GM18499 (cell line): ENCODE measurements at regions not wholly inside any gene's neighbourhood (a gene's known extent, or its start where the extent isn't known, plus 50 kb on each side); places are given as distances from the start of the nearest gene placed in this dataset.

Experiments used
- ATAC-seq: cut with Tn5 transposase; IDR thresholded peaks from one replicate; pipeline ENCODE4 v1.9.1; 2021; ENCODE audit warnings: moderate number of reproducible peaks; ENCODE audit not compliant: insufficient read depth, unreplicated experiment

DNA sequence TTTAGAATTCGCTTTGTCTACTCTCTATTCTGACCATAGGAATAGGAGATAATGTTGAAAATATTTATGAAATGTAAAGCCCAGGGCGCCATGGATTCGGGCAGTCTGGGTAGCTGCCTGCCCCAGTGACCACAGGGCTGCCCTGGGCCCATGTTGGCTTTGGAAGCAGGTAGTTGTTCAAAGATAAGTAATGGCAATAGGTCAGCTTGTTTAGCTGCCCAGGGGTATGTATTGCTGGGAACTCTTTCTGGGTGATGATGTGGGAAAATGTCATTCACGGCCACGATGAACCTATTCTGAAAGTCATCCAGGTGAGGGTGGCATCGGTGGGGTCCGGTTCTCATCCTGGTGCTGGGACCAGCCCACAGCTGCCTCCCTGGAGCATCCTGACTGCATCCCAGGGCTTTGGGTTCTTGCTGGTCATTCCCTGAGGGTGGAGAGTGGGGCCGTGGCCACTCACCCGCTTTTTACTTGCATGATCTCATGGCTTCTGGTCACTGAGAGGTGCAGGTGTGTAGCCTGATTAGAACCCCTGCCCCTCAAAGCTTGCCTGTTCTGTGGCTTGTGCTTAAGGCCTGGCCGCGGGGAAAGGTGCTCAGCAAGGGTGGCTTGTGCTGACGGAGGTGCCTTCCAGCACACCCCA is 102.8 kb downstream of the ERMARD start:
- ATAC-seq: no peak

DNA sequence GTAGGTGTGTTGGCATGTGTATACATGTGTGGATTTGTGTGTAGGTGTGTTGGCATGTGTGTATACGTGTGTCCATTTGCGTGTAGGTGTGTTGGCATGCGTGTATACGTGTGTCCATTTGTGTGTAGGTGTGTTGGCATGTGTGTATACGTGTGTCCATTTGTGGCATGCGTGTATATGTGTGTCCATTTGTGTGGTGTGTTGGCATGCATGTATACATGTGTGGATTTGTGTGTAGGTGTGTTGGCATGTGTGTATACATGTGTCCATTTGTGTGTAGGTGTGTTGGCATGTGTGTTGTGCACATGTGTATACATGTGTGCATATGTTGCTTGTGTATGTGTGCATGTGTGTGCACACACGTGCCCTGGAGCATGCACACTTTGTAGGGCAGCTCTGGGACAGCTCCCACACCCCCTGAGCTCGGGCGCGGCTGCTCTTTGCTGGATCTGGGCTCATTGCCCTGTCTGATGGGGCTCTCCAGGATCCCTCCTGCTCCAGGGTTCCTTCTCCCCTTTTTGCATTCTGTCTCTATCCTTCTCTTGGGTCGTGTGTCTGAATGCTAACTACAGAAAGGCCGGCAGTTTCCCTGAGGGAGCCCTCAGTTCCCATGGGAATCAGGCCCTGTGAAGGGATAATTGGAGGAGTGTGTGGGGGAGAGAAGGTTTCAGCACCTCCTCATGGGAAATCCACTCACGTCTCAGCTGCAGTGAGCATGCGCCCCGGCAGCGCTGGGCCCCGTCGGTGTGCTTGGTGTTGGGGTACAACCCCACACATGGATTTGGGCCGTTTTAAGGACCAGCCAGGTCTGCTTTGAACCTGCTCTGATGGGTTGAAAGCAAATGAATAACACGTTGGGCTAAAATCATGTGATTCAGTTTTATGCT is 102.0 kb downstream of the ERMARD start:
- no peak for ATAC-seq

GRCh38 chr6:169852504-169853195 is 101.2 kb downstream of the ERMARD start:
- no peak for ATAC-seq

GRCh38 chr6:169851641-169852503 is 100.5 kb downstream of the ERMARD start:
- no peak for ATAC-seq

DNA sequence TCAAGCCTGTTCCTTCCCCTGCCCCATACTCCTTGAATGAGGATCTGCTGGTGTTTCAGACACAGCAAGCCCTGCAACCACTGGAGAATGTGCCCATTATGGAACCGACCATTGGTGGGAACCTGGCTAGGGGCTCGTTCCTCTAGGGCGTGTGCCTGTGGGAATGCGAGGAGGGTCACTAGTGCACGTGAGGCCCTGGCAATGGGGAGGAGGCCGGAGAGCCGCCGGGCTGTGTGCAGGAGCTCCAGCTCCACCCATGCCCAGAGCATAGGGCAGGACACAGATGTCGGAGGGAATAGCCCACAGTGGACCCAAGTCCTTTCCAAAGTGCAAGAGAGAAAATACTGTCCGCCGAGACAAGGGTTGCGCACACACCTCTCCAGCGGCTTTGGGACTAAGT is 99.3 kb downstream of the ERMARD start:
- ATAC-seq: no peak

DNA sequence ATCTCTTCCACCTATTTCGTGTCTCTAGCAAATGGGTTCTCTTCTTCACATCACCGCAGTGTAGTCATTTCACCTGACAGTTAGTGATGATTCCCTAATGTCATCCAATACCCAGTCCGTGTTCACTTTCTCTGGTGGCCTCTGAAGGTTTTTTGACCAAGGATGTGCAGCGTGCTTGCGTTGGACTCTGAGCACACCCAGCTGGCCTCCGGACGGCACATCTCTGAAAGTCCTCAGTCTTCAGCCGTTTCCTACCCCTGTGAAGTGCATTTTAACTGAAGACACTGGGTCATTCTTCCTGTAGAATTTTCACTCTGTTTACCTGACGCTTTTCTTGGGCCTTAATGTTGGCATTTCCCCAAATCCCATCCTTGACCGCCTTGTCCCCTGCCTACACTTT is 98.7 kb downstream of the ERMARD start:
- ATAC-seq: no peak

GRCh38 chr6:169849396-169849795 is 98.0 kb downstream of the ERMARD start:
- ATAC-seq: no peak

GRCh38 chr6:169848946-169849345 is 97.5 kb downstream of the ERMARD start:
- no peak for ATAC-seq

DNA sequence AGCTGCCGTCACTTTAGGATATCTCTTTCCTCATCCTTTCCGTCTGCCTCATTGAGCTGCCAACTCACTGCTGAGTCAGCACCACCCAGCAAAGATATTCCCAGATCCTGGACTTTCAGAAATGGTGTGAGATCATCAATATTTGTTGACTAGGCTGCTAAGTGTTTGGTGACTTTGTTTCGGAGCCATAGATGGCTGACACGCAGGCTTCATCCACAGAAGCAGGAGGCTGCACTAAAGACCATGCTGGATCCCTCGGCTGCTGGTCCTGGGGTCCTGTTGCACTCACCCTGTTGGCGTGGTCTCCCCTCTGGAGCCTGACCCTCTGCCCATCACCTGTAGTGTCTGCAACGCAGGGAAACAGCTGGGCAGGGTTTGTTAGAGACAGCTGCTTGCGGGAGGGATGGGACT is 96.5 kb downstream of the ERMARD start:
- ATAC-seq: no peak

DNA sequence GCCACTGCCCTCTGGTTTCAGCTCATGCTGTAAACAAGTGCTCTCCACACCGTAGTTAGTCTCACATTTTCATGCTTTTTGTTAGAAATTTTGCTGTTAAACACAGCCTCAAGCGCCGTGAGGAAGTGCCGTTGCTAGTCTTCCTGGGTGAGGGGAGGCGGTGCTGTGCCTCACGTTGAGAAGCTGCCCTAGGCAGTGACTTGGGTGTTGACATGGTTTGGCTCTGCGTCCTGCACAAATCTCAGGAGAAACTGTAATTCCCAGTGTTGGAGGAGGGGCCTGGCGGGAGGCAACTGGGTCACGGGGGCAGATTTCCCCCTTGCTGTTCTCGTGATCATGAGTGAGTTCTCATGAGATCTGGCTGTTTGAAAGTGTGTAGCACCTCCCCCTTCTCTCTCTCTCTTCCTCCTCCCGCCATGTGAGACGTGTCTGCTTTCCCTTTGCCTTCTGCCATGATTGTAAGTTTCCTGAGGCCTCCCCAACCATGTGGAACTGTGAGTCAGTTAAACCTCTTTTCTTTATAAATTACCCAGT is 95.8 kb downstream of the ERMARD start:
- no peak for ATAC-seq

DNA sequence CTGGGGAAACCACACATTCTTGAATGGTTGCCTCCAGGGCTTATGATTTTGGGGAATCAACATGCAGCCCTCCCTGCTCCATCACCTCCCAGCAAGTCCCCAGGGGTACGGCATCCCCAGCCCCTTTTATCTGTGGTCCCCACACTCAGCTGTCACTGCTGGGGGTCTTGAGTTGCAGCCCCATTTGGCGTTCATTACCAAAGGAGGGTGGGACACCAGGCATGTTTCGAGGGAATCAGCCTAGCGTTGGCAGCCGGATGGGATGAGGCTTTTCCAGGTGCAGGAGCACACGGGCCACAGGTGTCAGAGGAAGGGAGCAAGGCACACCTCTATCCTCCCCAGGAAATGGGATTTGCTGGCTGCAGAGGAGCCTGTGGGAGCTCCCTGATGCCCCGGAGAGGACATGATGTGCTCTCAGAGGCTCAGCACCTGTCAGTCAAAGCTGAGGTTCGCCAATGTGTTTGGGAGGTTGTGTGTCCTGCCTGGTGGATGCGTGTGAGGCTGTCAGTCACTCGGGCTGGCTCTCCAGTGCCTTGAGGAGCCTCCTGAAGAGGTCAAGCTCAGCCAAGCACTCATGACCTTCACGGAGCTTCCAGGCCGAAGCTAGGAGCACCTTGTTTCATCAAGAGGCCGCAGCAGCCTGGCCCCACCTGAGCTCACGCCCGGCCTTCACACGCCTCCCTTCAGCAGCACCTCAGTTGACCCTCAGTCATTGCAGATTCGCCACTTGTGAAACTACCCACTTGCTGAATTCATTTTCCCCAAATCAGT is 95.0 kb downstream of the ERMARD start:
- no peak for ATAC-seq

GRCh38 chr6:169845426-169846285 is 94.2 kb downstream of the ERMARD start:
- ATAC-seq: no peak

DNA sequence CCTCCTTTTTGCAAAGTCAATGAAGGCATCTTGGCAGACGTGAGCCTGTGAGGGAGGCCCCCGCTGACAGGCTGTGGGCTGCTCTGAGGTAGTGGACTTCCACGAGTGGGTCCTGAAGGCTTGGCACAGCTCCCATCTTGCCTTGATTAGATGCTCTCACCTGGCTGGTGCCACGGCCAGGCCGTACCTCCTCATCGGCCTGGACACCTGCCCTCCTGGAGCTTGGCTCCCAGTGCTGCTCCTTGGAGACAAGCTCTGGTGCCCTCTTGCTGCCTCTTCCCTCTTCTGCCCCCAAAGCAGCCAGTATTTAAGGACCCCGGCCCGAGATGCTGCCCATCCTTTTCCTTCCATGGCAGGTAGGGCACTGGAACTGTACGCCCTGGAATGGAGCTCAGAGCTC is 93.5 kb downstream of the ERMARD start:
- no peak for ATAC-seq

GRCh38 chr6:169843991-169844390 is 92.6 kb downstream of the ERMARD start:
- ATAC-seq: no peak

- no peak for ATAC-seq
Measured at GRCh38 chr6:169843110-169843509, 91.7 kb downstream of the ERMARD start.

DNA sequence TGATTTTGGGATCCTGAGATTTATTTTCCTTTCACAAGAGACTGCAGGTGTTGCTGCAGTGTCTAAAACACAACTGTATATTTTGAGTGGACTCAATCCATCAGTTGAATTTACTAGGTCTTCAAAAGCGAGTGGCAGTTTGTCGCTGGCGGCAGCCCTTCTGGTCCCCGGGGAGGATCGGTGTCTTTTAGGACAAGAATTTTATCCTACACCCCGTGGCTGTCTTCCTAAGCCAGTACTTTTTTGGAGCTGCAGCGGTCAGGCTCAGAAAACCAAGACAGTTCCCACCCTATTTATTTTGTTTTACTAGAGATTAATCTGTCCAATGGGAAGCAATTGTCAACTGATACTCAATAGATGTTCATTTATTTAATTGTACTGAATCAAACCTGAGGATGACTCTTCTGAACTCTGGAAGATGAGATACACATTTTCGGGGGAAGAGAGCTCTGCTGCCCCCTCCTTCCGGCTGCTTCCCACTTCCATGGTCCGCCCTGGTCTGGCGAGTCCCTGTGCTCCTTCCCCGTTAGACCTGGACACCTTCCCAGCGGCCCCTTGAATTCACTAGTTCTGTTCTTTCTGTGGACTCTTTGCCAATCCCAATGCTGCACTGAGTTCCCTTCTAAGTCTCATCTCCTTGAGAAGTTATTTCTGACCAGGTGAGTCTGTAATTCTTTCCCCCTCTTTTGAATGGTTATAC is 90.6 kb downstream of the ERMARD start:
- ATAC-seq: no peak

DNA sequence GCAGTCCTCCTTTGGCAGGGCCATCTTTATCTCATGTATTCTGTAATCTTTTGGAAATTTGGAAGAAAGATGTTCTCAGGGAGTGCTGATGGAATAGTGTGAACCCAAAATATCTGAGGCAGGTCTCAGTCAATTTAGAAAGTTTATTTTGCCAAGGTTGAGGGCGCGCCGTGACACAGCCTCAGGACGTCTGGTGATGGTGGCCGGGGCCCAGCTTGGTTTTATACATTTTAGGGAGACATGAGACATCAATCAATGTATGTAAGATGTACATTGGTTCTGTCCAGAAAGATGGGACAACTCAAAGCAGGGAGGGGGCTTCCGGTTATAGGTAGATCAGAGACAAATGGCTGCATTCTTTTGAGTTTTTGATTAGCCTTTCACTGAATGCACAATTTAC is 89.8 kb downstream of the ERMARD start:
- ATAC-seq: no peak
